ENCODE measurements at regions not wholly inside any gene's neighbourhood (a gene's known extent, or its start where the extent isn't known, plus 50 kb on each side); places are given as distances from the start of the nearest gene placed in this dataset.

DNA sequence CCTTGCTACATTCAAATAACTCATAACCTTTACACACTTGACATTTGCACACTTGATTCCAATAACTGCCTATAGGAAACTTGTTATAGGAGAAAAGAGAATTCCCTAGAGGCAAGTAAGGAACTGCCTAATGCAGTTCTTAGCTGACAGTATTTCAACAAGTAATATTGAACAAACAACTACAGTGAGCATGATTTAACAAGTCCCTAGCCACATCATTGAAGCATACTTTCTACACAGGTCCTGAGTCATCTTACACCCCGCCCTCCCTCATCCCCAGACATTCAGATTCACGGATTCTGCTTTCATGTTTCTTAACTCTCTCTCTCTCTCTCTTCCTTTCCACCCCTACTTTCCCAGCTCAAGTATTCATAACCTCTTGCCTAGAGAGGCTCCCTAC, 153.5 kb downstream of the LSM5 start:
- DNase-seq, result no peak

DNA sequence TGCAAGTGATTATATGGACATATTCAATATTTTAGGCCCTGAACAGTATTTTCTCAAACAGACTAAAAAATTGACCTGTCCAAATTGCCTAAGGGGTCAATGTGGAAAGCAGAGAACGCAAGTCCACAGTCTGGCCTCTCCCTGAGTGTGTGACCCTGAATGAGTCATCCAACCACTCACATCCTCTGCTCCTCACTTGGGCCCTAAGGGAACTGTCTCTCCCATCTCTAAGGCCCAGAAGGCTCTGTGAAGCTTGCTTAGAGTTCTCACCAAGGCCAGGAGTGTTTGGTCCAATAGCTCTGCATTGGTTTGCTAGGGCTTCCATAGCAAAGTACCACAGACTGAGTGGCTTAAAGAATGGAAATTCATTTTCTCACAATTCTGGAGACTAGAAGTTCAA, 155.1 kb downstream of the LSM5 start:
- no peak for DNase-seq

DNA sequence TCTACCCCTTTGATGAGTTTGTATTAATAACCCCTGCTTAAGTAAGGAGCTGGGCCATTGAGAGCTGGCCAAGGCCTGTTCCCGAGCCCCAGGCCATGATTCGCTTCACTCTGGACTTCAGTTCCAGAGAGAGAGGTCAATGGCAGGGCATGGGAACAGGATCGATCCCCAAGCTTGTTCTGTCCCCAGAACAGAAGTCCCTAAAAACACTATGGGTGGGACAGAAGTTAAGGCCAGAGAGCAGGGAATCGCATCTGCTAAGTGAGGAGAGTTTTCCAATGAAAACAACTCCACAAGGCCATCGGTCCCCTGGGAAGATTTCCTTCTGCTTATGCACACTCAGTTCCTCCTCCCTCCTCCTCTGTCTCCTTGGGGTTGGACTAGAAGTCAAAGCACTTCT, 159.6 kb downstream of the LSM5 start:
- no peak for DNase-seq

DNA sequence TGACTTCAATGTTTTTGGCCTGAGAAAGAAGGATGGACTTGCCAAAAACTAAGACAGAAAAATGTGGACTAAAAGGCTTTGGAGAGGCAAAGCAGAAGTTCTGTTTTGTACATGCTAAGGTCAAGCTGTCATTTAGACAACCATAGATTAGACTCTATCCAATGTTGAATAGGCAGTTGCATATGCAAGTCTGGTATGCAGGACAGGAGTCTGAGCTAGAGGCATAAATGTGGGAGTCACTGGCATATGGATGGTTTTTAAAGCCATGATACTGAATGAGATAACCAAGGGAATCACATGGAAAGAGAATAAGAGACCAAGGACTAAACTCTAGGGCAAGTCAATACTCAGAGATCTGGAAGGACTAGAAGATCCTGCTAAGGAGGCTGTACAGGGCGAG, 164.1 kb downstream of the LSM5 start:
- no peak for DNase-seq

DNA sequence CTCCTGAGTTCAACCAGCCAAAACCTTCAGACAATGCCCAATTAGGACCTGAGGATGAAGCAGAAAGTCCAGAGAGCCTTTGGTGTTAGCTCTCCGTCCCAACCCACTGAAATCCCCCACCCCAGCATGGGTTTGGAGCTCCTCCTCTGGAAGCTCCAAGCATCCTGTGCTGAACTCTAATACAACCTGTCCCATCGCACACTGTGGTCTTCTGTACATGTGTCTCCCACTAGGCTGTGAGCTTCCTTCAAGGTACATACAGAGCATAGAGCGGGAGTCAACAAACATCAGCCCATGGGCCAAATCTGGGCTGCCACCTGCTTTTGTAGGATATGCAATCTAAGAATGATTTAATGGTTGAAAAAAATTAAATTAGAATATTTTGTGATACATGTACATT, 166.5 kb downstream of the LSM5 start:
- no peak for DNase-seq

DNA sequence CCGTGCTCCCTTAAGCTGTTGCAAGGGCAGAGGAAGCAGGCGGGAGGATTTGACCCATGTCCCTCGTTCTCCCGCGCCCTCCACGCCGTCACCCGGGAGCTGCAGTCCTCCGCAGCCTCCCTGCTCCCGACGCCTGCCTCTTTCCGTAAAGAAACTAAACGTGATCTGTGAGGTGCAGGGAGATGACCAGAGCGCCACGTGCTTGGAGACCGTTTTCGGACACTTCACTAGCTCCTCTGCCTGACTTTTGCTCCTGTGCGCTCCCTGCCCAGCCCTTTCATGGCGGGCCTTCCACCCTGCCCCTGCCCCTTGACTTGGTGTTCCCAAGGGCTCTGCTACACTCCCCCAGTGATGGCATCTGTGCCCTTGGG, 171.2 kb downstream of the LSM5 start:
- no peak for DNase-seq

- DNase-seq, result no peak
Measured at GRCh38 chr7:32318300-32319011, 171.7 kb downstream of the LSM5 start.

DNA sequence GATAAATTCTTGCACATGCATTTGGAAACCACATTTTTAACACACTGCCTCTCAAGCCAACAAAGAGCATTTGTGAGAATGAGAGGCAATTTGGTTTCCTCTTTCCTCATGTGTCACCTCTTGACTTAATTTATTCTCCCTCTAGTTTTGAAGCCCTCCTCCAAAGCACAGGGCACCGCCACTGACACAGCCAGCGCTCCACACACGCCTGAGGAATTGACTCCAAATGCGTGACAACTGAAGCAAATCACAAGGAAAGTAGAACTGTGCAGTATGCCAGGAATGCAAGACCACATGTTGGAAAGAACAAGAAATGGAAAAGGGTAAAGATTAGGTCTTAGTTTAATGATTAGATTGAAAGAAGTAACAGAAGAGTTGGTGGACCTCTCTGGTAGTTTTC, 173.3 kb downstream of the LSM5 start:
- no peak for DNase-seq

GRCh38 chr7:32314761-32315160, 175.4 kb downstream of the LSM5 start:
- DNase-seq, result no peak

DNA sequence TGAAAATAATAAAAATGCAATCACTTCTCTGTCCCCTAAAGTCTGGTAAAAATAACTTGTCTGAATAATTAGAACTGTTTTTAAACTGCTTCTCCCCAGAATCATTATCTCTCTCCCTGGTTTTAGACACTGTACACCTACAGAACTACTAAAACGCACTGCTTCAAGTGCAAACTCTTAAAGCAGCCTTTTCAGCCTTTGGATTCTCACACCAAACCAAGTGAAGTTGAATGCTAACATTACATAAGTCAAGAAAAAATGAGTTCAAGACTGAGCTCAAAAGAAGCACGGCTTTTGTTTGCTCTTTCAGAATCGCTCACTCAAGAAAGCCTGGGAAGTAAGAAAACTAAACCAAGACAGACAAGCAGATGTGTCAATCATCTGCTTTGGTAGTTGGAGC, 188.8 kb downstream of the LSM5 start:
- no peak for DNase-seq

DNA sequence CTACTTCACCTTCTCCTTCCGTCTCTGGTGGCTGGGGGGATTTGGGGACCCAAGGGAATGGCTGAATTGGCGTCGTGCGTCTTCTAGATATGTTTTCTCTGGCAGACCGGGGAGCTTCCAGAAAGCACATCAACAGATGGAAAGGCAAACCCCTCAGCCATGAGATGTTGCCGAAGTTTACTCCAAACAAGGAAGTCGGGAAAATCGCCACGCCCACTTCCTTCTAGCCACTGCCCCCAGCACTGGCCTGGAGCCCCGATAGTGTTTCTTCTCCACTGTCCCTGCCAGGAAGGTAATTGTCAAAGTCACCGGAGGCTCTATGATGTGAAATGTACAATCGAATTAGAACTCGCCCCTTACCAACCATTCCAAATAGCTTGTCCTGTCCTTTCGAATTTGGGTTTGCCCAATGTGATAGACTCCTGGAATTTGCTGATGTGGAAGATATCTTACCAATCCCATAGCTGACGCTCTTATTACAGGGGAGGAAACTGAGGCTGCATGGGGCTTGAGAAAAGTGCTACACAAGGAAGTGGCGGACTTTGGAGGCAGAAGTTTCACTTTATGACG, 191.0 kb downstream of the LSM5 start:
- DNase-seq, result no peak

- no peak for DNase-seq
Measured at GRCh38 chr7:32298408-32299132, 191.6 kb downstream of the LSM5 start.

DNA sequence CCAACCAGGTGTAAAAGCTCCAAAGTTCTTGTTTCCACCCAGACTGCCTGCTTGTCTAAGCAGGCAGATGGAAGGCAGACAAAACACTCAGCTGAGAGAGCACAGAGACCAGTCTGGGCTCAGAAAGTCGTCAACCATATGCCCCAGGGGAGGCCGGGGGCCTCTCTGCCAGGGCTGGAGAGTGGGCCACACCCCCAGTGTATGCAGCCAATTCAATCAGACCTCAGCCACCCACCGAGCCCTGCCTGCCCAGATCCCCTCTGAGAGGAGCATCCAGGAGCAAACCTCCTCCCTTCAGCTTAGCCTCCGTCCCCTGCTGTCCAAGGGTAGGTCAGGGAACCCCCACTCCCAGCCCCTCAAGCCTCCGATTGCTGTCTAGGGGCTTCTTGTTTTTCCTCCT, 196.3 kb downstream of the LSM5 start:
- no peak for DNase-seq

DNA sequence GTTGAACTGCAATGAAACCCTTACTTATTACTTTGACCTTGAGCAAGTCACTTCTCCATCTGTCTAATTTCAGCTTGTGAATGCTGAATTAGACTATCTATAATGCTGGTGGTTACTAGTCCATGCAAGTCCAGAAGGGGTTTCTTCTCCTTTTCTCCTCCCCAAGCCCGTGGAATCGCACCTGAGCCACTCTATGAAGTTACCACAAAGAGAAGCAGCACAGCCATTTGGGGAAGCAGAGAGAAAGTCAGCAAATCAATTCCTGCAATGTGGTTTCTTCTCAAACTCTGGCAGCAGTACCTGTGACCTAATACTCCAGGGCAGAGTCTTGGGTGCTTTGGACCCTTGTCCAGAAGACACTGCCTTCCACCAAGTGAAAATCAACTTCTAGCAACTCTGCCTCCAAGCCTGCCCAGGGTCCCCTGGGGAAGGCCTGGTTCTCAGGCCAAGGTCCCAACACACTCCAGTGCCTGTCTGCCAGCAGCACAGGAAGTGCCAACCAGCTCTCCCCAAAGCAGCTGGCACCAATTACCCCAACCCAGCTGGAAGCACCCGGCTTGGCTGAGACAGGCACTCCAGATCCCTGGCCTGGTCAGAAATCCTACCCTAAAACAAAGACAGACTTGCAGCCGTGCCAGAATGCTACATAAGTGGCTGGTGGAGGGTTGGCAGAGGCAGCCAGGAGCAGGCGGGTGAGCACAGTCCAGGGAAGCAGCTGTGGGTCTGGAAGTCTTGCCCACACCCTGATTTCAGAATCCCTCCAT, 200.3 kb downstream of the LSM5 start:
- DNase-seq, result no peak

GRCh38 chr7:32285698-32286097, 204.5 kb downstream of the LSM5 start:
- no peak for DNase-seq

GRCh38 chr7:32283546-32283945, 206.6 kb downstream of the LSM5 start:
- DNase-seq, result no peak

- DNase-seq, result no peak
Measured at GRCh38 chr7:32279500-32279899, 209.3 kb upstream of the PDE1C start.

GRCh38 chr7:32275216-32276009, 205.2 kb upstream of the PDE1C start:
- DNase-seq, result no peak

- DNase-seq, result no peak
Measured at GRCh38 chr7:32273297-32273696, 203.1 kb upstream of the PDE1C start.

DNA sequence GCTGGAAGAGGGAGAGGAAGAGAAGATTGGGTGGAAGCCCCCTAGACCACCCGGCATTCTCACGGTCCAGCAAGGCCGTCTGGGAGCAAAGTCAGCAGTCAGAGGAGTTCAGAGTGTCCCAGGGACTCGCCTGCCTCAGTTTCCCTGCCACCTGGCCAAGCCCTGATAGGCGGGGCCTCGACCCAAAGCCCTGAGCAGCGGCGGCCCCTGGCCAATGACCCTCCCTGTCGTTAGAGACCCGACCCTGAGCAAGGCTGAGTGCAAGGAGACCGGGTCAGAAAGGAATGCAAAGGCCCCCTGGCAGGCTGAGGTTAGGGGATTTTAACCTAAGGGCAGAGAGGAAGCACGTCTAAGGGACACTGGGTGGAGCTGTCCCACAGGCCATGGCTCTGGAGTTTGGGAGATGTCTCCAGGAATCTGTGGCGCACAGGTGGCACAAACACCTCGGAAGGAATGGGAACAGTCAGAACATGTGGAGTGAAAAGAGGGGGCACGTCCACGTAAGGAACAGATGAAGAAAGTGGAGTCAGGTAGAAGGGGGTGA, 196.8 kb upstream of the PDE1C start:
- no peak for DNase-seq

- DNase-seq, result no peak
Measured at GRCh38 chr7:32264702-32265284, 194.6 kb upstream of the PDE1C start.

DNA sequence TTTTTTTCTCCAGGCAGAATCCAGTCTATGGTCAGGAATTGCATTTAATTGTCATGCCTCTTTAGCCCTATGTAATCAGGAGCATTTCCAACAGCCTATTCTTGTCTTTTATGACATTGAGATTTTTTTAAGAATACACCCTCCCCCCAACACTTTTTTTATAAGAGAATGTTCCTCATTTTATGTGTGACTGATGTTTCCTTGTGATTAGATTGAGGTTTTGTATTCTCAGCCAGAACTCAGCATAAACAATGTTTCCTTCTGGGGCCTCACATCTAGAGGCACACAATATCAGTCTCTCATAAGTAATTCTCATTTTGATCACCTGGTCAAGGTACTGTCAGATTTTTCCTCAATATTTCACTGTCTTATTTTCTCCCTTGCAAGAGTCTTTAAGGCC, 193.4 kb upstream of the PDE1C start:
- DNase-seq, result no peak
